GM12864 (cell line): ENCODE measurements at regions not wholly inside any gene's neighbourhood (a gene's known extent, or its start where the extent isn't known, plus 50 kb on each side); places are given as distances from the start of the nearest gene placed in this dataset.

Experiments
- DNase-seq: peaks from one replicate; pipeline ENCODE4 v3.0.0-alpha.2; 2011; ENCODE audit warnings: low read depth
- H3K4me3 ChIP-seq: 2 replicates; pipeline ENCODE4 v1.5.1; 2011; ENCODE audit warnings: mild to moderate bottlenecking, low read depth, low read length, control low read depth
- CTCF ChIP-seq: IDR thresholded peaks from 2 replicates; pipeline ENCODE4 v1.5.1; 2011; ENCODE audit warnings: low read depth, mild to moderate bottlenecking, moderate library complexity, low read length, control low read depth, inconsistent platforms; ENCODE audit errors: missing control alignments

- DNase-seq: no peak
- TF ChIP-seq CTCF: no peak
- H3K4me3 ChIP-seq: no peak overlapping the region
Measured at GRCh38 chr3:61340931-61341461, 89.7 kb upstream of the FHIT start.

- TF ChIP-seq CTCF: no peak
- H3K4me3 ChIP-seq: no peak overlapping the region
- no peak for DNase-seq
Measured at GRCh38 chr3:61343543-61343942, 92.3 kb upstream of the FHIT start.

GRCh38 chr3:61345020-61345419 lies 93.8 kb upstream of the FHIT start:
- DNase-seq: no peak
- H3K4me3 ChIP-seq: no peak overlapping the region
- no peak for TF ChIP-seq CTCF

GRCh38 chr3:61347981-61348380 lies 96.7 kb upstream of the FHIT start:
- DNase-seq: no peak
- no peak overlapping the region for H3K4me3 ChIP-seq
- TF ChIP-seq CTCF: no peak

- no peak for DNase-seq
- H3K4me3 ChIP-seq: no peak overlapping the region
- no peak for TF ChIP-seq CTCF
Measured at GRCh38 chr3:61349717-61350116, 98.5 kb upstream of the FHIT start.

- H3K4me3 ChIP-seq: no peak overlapping the region
- TF ChIP-seq CTCF: no peak
- DNase-seq: no peak
Measured at GRCh38 chr3:61350782-61351309, 99.6 kb upstream of the FHIT start.

- TF ChIP-seq CTCF: no peak
- DNase-seq: no peak
- H3K4me3 ChIP-seq: no peak overlapping the region
Measured at GRCh38 chr3:61352306-61352705, 101.1 kb upstream of the FHIT start.
